GM12872 (cell line): ENCODE measurements at regions not wholly inside any gene's neighbourhood (a gene's known extent, or its start where the extent isn't known, plus 50 kb on each side); places are given as distances from the start of the nearest gene placed in this dataset.

Experiments used
- TF ChIP-seq, protein P1 (sequence below): IDR thresholded peaks from 3 replicates; pipeline ENCODE4 v1.5.1; 2011; ENCODE audit warnings: low read depth, mild to moderate bottlenecking, low read length, moderate library complexity; ENCODE audit not compliant: insufficient read depth

- TF ChIP-seq, protein P1, sequence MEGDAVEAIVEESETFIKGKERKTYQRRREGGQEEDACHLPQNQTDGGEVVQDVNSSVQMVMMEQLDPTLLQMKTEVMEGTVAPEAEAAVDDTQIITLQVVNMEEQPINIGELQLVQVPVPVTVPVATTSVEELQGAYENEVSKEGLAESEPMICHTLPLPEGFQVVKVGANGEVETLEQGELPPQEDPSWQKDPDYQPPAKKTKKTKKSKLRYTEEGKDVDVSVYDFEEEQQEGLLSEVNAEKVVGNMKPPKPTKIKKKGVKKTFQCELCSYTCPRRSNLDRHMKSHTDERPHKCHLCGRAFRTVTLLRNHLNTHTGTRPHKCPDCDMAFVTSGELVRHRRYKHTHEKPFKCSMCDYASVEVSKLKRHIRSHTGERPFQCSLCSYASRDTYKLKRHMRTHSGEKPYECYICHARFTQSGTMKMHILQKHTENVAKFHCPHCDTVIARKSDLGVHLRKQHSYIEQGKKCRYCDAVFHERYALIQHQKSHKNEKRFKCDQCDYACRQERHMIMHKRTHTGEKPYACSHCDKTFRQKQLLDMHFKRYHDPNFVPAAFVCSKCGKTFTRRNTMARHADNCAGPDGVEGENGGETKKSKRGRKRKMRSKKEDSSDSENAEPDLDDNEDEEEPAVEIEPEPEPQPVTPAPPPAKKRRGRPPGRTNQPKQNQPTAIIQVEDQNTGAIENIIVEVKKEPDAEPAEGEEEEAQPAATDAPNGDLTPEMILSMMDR: no peak
Measured at GRCh38 chr2:163213661-163214081, 375.1 kb upstream of the KCNH7 start.

GRCh38 chr2:163210430-163210918 lies 371.9 kb upstream of the KCNH7 start:
- TF ChIP-seq, protein P1: no peak

GRCh38 chr2:163207693-163208370 lies 369.3 kb upstream of the KCNH7 start:
- TF ChIP-seq, protein P1: no peak

DNA sequence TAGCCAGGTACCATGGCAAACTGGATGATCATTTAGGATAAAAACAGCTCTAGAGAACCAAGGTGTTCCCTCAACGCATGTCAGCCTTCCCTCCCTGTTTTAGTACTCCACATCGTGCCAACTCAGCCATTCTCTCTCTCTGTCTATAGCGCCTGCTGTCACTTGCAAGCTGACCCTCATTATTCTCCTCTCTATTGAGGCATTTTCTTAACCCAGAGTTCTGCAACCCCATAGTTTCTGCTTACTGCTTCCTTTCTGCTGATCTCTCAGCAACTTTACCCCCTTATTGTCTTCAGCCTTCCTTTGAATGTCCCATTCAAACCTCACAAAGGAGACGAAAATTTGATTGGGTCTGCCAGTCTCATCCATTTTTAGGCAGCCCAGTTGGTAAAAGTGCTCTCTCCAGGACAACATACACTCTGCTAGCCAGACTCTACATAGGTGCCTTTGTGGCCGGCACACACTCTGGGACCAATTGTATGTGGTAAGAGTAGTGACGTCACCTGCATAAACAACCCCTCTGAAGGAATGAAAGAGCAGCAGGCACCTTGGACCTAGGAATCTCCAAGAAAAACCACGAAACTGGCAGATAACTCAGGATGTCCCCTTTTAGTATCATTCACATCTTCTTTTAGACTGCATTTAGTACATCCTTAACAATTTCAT lies 367.2 kb upstream of the KCNH7 start:
- TF ChIP-seq, protein P1: no peak

- TF ChIP-seq, protein P1: no peak
Measured at GRCh38 chr2:163200741-163201140, 362.2 kb upstream of the KCNH7 start.

DNA sequence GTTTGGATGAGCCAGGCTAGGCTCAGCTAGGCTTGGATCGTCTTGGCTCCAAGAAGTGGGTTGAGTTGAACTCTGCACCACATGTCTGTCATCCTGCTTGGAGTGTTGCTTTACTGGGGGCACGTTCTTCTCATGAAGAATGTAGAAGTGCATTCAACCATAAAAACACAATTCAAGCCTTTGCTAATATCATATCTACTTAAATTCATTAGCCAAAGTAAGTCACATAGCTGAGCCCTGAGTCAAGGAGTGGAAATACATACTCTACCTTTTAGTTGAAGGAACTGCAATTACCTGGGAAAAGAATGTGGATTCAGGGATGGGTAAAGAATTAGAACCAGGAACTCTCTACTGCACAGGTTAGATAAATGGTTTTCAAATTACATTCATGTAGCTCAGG lies 360.4 kb upstream of the KCNH7 start:
- TF ChIP-seq, protein P1: no peak

DNA sequence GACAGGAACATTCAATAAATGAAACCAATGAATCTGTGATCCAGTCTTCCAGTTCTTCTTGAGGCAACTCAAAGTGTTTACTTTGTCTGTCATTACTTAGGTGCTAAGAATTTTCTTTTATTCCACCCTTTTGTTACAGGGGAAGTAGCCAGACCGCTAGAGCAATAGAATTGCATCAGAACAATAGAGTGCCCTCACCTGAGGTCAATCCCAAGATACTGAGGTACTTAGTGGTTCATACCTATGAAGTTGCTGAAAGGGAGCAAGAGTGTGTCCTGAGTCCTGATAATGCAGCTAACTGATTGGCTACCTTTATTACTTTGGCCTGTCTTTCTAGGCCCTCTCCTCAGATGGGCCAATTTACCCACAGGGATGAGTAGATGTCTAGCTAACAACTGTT lies 359.4 kb upstream of the KCNH7 start:
- TF ChIP-seq, protein P1: no peak
